Osteocyte (in vitro differentiated cells): ENCODE measurements at regions not wholly inside any gene's neighbourhood (a gene's known extent, or its start where the extent isn't known, plus 50 kb on each side); places are given as distances from the start of the nearest gene placed in this dataset.
A peak's percentile ranks its signal among the peaks of the same experiment; 100 is the strongest.

Source experiments
- DNase-seq: peaks from one replicate; pipeline ENCODE4 v3.0.0; 2021; ENCODE audit warnings: mixed read lengths; ENCODE audit not compliant: unreplicated experiment; ENCODE audit errors: extremely low spot score
- H3K27ac Mint-ChIP-seq: one replicate; pipeline ENCODE4 v1.8.0; 2021; ENCODE audit warnings: mild to moderate bottlenecking, mixed read lengths; ENCODE audit not compliant: unreplicated experiment
- H3K27me3 Mint-ChIP-seq: one replicate; pipeline ENCODE4 v1.8.0; 2021; ENCODE audit warnings: mixed read lengths; ENCODE audit not compliant: unreplicated experiment
- H3K36me3 Mint-ChIP-seq: one replicate; pipeline ENCODE4 v1.8.0; 2021; ENCODE audit warnings: mixed read lengths; ENCODE audit not compliant: unreplicated experiment
- H3K4me1 Mint-ChIP-seq: one replicate; pipeline ENCODE4 v1.8.0; 2021; ENCODE audit warnings: mixed read lengths; ENCODE audit not compliant: unreplicated experiment
- H3K4me3 Mint-ChIP-seq: one replicate; pipeline ENCODE4 v1.8.0; 2021; ENCODE audit warnings: mild to moderate bottlenecking, moderate library complexity, mixed read lengths; ENCODE audit not compliant: unreplicated experiment
- H3K9me3 Mint-ChIP-seq: one replicate; pipeline ENCODE4 v1.8.0; 2021; ENCODE audit warnings: mixed read lengths; ENCODE audit not compliant: unreplicated experiment
- TF ChIP-seq, protein P1 (sequence below): fragments of 200-600 bp; sonication (generic); IDR thresholded peaks from 2 replicates; pipeline ENCODE4 v1.5.0; 2021; ENCODE audit warnings: antibody characterized with exemption, mild to moderate bottlenecking, moderate library complexity

DNA sequence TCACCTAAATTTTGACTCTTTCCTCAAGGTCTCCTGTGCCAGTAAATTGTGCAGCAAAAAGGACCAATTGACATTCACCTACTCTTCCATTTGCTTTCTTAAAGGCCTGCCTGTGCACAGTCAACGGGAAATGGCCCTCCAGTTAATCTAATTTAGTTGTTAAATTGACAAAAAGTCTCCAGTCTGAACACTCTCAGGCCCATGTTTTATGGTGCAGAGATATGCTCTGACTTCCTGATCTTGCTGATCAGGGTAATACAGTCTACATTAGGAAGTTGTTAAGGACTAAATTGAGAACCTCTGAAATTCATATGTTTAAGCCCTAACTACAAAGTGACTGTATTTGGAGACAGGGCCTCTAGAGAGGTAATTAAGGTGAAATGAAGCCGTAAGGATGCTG is 133.6 kb upstream of the IL15 start:
- Mint-ChIP-seq H3K9me3 (peaks cover 10% of the 10 kb centered on the region), H3K4me1 (peaks cover 10% of the 10 kb centered on the region), H3K36me3 (no peaks in the 10 kb centered on the region), H3K27me3 (no peaks in the 10 kb centered on the region), H3K27ac (no peak overlapping the region), H3K4me3 (no peak overlapping the region)
- no peak for DNase-seq
- TF ChIP-seq, protein P1, sequence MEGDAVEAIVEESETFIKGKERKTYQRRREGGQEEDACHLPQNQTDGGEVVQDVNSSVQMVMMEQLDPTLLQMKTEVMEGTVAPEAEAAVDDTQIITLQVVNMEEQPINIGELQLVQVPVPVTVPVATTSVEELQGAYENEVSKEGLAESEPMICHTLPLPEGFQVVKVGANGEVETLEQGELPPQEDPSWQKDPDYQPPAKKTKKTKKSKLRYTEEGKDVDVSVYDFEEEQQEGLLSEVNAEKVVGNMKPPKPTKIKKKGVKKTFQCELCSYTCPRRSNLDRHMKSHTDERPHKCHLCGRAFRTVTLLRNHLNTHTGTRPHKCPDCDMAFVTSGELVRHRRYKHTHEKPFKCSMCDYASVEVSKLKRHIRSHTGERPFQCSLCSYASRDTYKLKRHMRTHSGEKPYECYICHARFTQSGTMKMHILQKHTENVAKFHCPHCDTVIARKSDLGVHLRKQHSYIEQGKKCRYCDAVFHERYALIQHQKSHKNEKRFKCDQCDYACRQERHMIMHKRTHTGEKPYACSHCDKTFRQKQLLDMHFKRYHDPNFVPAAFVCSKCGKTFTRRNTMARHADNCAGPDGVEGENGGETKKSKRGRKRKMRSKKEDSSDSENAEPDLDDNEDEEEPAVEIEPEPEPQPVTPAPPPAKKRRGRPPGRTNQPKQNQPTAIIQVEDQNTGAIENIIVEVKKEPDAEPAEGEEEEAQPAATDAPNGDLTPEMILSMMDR: no peak

DNA sequence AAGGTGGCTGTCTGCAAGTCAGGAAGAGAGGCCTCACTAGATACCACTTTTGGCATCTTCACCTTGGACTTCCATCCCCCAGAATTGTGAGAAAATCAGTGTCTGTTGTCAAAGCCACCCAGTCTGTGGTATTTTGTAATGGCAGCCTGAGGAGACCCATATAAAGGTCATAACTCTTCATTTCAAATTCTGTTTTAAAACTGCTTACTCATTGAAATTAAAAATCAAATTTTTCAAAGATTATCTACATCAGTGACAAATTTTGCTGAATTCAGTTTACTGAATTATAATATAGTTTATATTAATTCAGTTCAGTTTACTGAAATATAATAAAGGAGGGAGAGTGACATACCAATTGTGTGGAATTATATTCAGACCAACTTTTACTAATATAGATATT is 133.1 kb upstream of the IL15 start:
- H3K4me1 Mint-ChIP-seq: peaks cover 10% of the 10 kb centered on the region
- no peaks in the 10 kb centered on the region for H3K27me3 Mint-ChIP-seq
- no peak overlapping the region for H3K27ac Mint-ChIP-seq
- H3K4me3 Mint-ChIP-seq: no peak overlapping the region
- no peak for DNase-seq
- TF ChIP-seq, protein P1: no peak
- no peaks in the 10 kb centered on the region for H3K36me3 Mint-ChIP-seq
- peaks cover 12% of the 10 kb centered on the region for H3K9me3 Mint-ChIP-seq

DNA sequence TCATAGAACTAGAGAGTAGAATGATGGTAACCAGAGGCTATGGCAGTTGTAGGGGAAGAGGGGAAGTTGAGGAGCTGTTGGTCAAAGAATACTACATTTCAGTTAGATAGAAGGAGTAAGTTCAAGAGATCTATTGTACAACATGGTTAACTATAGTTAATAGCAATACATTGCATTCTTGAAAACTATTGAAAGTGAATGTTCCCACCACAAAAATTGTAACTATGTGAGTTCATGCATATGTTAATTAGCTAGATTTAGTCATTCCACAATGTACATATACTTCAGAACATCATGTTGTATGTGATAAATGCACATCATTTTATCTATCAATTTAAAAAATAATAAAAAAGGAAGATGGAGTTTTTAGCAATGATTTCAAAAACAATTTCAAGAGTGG is 125.3 kb upstream of the IL15 start:
- Mint-ChIP-seq H3K4me3 (no peak overlapping the region), H3K36me3 (no peaks in the 10 kb centered on the region), H3K27me3 (no peaks in the 10 kb centered on the region), H3K9me3 (peaks cover 29% of the 10 kb centered on the region), H3K27ac (no peak overlapping the region), H3K4me1 (peaks cover 22% of the 10 kb centered on the region)
- TF ChIP-seq, protein P1: no peak
- no peak for DNase-seq

DNA sequence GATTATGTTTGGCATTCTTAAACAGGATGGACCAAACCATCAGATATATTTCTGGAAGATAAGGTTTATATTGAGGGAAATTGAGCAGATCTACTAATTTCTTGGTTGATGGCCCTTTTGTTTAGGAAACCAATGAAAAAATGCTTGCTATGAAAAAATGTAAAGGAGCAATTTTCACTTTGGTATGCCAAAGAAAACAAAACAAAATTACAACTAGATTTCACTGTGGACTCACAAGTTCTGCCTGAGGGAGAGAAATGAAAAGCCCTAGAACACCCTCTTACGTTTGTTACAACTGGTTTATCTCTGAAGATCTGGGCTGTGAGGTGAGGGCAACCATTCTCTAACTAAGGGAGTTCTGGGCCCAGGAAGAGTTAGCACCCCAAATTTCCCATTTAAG is 122.5 kb upstream of the IL15 start:
- Mint-ChIP-seq H3K4me3 (peak overlapping the region; percentile 4), H3K4me1 (peaks cover 22% of the 10 kb centered on the region), H3K9me3 (peaks cover 11% of the 10 kb centered on the region), H3K27ac (peak overlapping the region; percentile 78), H3K27me3 (no peaks in the 10 kb centered on the region), H3K36me3 (no peaks in the 10 kb centered on the region)
- DNase-seq: no peak
- TF ChIP-seq, protein P1: no peak

DNA sequence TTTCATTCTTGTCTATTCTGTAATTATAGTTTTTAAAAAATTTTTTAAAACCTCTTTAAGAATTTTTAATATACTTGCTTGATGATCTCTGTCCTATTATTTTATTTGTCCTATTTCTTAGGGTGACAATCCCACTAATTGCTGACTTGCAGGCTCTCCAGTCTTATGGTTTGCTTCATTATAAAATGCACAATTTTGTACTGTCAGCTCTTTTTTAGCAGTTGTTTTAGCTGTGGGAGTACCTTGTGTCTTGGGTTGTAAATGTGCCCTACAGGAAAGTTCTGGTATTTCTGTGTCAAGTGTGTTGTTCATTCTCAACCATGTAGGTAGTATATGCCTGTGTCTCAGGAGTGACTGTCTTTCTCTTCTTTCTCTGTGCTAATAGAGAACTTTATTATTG is 118.2 kb upstream of the IL15 start:
- DNase-seq: no peak
- H3K27me3 Mint-ChIP-seq: no peaks in the 10 kb centered on the region
- no peaks in the 10 kb centered on the region for H3K9me3 Mint-ChIP-seq
- H3K27ac Mint-ChIP-seq: no peak overlapping the region
- H3K4me1 Mint-ChIP-seq: peaks cover 20% of the 10 kb centered on the region
- H3K4me3 Mint-ChIP-seq: no peak overlapping the region
- TF ChIP-seq, protein P1: no peak
- H3K36me3 Mint-ChIP-seq: no peaks in the 10 kb centered on the region
